DOHH2 (cell line): ENCODE measurements at regions not wholly inside any gene's neighbourhood (a gene's known extent, or its start where the extent isn't known, plus 50 kb on each side); places are given as distances from the start of the nearest gene placed in this dataset.

Experiments
- H3F3A ChIP-seq: fragments of 200-600 bp; sonication (generic), shearing (Covaris generic); 2 replicates; pipeline ENCODE4 v1.6.0; 2016; ENCODE audit warnings: antibody characterized with exemption, mild to moderate bottlenecking; ENCODE audit not compliant: control insufficient read depth, insufficient read depth
- H3K27ac ChIP-seq: fragments of 200-600 bp; sonication (generic); 2 replicates; pipeline ENCODE4 v1.5.1; 2014; ENCODE audit warnings: low read depth, mild to moderate bottlenecking, low read length, moderate library complexity
- H3K27me3 ChIP-seq: fragments of 200-600 bp; sonication (generic); 2 replicates; pipeline ENCODE4 v1.6.1; 2014; ENCODE audit warnings: mild to moderate bottlenecking, low read length, mixed read lengths; ENCODE audit not compliant: control insufficient read depth
- H3K36me3 ChIP-seq: fragments of 200-600 bp; sonication (generic); 2 replicates; pipeline ENCODE4 v1.6.1; 2014; ENCODE audit warnings: mild to moderate bottlenecking, low read length, moderate library complexity, mixed read lengths; ENCODE audit not compliant: control insufficient read depth
- H3K4me1 ChIP-seq: fragments of 200-600 bp; sonication (generic); 2 replicates; pipeline ENCODE4 v1.6.1; 2014; ENCODE audit warnings: mild to moderate bottlenecking, low read length, mixed read lengths; ENCODE audit not compliant: control insufficient read depth
- H3K4me2 ChIP-seq: fragments of 200-600 bp; sonication (generic); 2 replicates; pipeline ENCODE4 v1.6.0; 2014; ENCODE audit warnings: mild to moderate bottlenecking, low read length, moderate library complexity
- H3K4me3 ChIP-seq: fragments of 200-600 bp; sonication (generic); 2 replicates; pipeline ENCODE4 v1.5.1; 2014; ENCODE audit warnings: mild to moderate bottlenecking, low read length, mixed read lengths
- H3K79me2 ChIP-seq: fragments of 200-600 bp; sonication (generic); 2 replicates; pipeline ENCODE4 v1.6.1; 2014; ENCODE audit warnings: mild to moderate bottlenecking, low read length, mixed read lengths; ENCODE audit not compliant: control insufficient read depth
- H3K9me2 ChIP-seq: fragments of 200-600 bp; sonication (generic); replicated peaks from 2 replicates; pipeline ENCODE4 v1.6.1; 2014; ENCODE audit warnings: mild to moderate bottlenecking, low read length, mixed read lengths; ENCODE audit not compliant: control insufficient read depth
- H3K9me3 ChIP-seq: fragments of 200-600 bp; sonication (generic); 2 replicates; pipeline ENCODE4 v1.6.1; 2014; ENCODE audit warnings: antibody characterized with exemption, low read length, mixed read lengths; ENCODE audit not compliant: control insufficient read depth, insufficient read depth
- H4K20me1 ChIP-seq: fragments of 200-600 bp; sonication (generic); 2 replicates; pipeline ENCODE4 v1.6.0; 2014; ENCODE audit warnings: low read depth, mild to moderate bottlenecking, antibody characterized with exemption, low read length, moderate library complexity; ENCODE audit not compliant: control insufficient read depth, insufficient read depth
- EZH2phosphoT487 ChIP-seq: fragments of 200-600 bp; sonication (generic); IDR thresholded peaks from 2 replicates; pipeline ENCODE4 v1.6.1; 2017; ENCODE audit warnings: borderline replicate concordance, mild to moderate bottlenecking, antibody characterized with exemption, low read length, moderate library complexity, mixed read lengths
- TF ChIP-seq, protein P1 (sequence below): fragments of 200-600 bp; sonication (generic); IDR thresholded peaks from one replicate; pipeline ENCODE4 v1.5.1; 2014; ENCODE audit warnings: antibody characterized with exemption, mild to moderate bottlenecking, low read depth, low read length; ENCODE audit not compliant: poor library complexity, severe bottlenecking

DNA sequence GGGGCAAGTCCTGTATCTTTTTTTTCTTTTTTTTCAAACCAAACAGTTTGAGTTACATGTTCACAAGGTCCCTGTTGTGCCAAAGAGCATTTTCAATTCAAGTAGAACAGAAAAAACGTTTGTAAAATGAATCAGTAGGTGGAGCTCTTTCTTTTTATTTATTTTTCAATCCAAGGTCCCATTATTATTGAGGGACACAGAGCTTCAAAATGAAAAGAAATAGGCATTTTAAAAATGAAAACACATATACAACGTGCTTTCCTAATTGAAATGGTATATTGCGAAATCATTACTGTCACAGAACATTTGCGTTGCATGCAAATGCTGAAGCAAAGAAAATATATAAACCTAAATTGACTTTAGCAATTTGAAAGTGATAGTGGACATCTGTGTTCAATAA is 711.0 kb downstream of the MECOM start:
- H3K4me2 ChIP-seq: no peak overlapping the region
- TF ChIP-seq, protein P1, sequence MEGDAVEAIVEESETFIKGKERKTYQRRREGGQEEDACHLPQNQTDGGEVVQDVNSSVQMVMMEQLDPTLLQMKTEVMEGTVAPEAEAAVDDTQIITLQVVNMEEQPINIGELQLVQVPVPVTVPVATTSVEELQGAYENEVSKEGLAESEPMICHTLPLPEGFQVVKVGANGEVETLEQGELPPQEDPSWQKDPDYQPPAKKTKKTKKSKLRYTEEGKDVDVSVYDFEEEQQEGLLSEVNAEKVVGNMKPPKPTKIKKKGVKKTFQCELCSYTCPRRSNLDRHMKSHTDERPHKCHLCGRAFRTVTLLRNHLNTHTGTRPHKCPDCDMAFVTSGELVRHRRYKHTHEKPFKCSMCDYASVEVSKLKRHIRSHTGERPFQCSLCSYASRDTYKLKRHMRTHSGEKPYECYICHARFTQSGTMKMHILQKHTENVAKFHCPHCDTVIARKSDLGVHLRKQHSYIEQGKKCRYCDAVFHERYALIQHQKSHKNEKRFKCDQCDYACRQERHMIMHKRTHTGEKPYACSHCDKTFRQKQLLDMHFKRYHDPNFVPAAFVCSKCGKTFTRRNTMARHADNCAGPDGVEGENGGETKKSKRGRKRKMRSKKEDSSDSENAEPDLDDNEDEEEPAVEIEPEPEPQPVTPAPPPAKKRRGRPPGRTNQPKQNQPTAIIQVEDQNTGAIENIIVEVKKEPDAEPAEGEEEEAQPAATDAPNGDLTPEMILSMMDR: peak; percentile 27
- no peak for TF ChIP-seq EZH2phosphoT487
- H4K20me1 ChIP-seq: no peaks in the 10 kb centered on the region
- no peaks in the 10 kb centered on the region for H3K9me3 ChIP-seq
- H3K27ac ChIP-seq: no peak overlapping the region
- H3K4me3 ChIP-seq: no peak overlapping the region
- no peaks in the 10 kb centered on the region for H3K9me2 ChIP-seq
- H3F3A ChIP-seq: no peaks in the 10 kb centered on the region
- H3K36me3 ChIP-seq: no peaks in the 10 kb centered on the region
- no peaks in the 10 kb centered on the region for H3K79me2 ChIP-seq
- no peaks in the 10 kb centered on the region for H3K27me3 ChIP-seq
- H3K4me1 ChIP-seq: no peaks in the 10 kb centered on the region

- Histone ChIP-seq H3K27me3 (no peaks in the 10 kb centered on the region), H3K27ac (no peak overlapping the region)
Observed at GRCh38 chr3:168951884-168952283, 711.6 kb downstream of the MECOM start.

GRCh38 chr3:168951368-168951767 is 712.1 kb downstream of the MECOM start:
- Histone ChIP-seq H3K4me3 (no peak overlapping the region), H3K36me3 (no peaks in the 10 kb centered on the region), H3K27ac (no peak overlapping the region), H3K4me1 (no peaks in the 10 kb centered on the region), H3K9me2 (no peaks in the 10 kb centered on the region), H3K79me2 (no peaks in the 10 kb centered on the region), H4K20me1 (no peaks in the 10 kb centered on the region), H3K27me3 (no peaks in the 10 kb centered on the region), H3K4me2 (no peak overlapping the region), H3K9me3 (no peaks in the 10 kb centered on the region), H3F3A (no peaks in the 10 kb centered on the region)
- TF ChIP-seq, protein P1: no peak
- TF ChIP-seq EZH2phosphoT487: no peak

More at GRCh38 chr3:168951884-168952283, 711.6 kb downstream of the MECOM start:
- no peaks in the 10 kb centered on the region for H3K36me3 ChIP-seq
- no peaks in the 10 kb centered on the region for H3K9me3 ChIP-seq
- no peaks in the 10 kb centered on the region for H3K79me2 ChIP-seq
- H3F3A ChIP-seq: no peaks in the 10 kb centered on the region
- no peaks in the 10 kb centered on the region for H4K20me1 ChIP-seq
- no peak overlapping the region for H3K4me3 ChIP-seq
- H3K9me2 ChIP-seq: no peaks in the 10 kb centered on the region
- no peak for TF ChIP-seq EZH2phosphoT487
- TF ChIP-seq, protein P1: no peak
- H3K4me2 ChIP-seq: no peak overlapping the region
- no peaks in the 10 kb centered on the region for H3K4me1 ChIP-seq

- Histone ChIP-seq H3K27ac (no peak overlapping the region), H3K4me3 (no peak overlapping the region), H3K79me2 (no peaks in the 10 kb centered on the region), H3K4me1 (no peaks in the 10 kb centered on the region), H4K20me1 (no peaks in the 10 kb centered on the region), H3K27me3 (no peaks in the 10 kb centered on the region), H3K9me3 (no peaks in the 10 kb centered on the region), H3K36me3 (no peaks in the 10 kb centered on the region), H3K9me2 (no peaks in the 10 kb centered on the region), H3F3A (no peaks in the 10 kb centered on the region), H3K4me2 (no peak overlapping the region)
- TF ChIP-seq, protein P1: no peak
- no peak for TF ChIP-seq EZH2phosphoT487
Observed at GRCh38 chr3:168950622-168951021, 712.9 kb downstream of the MECOM start.
